ENCODE measurements at regions not wholly inside any gene's neighbourhood (a gene's known extent, or its start where the extent isn't known, plus 50 kb on each side); places are given as distances from the start of the nearest gene placed in this dataset.

GRCh38 chr5:52419357-52419756 is 368.4 kb upstream of the ITGA1 start:
- DNase-seq, result no peak

GRCh38 chr5:52427615-52428014 is 360.1 kb upstream of the ITGA1 start:
- DNase-seq, result no peak

GRCh38 chr5:52428977-52429489 is 358.7 kb upstream of the ITGA1 start:
- DNase-seq, result no peak

- no peak for DNase-seq
Observed at GRCh38 chr5:52441768-52442167, 345.9 kb upstream of the ITGA1 start.

DNA sequence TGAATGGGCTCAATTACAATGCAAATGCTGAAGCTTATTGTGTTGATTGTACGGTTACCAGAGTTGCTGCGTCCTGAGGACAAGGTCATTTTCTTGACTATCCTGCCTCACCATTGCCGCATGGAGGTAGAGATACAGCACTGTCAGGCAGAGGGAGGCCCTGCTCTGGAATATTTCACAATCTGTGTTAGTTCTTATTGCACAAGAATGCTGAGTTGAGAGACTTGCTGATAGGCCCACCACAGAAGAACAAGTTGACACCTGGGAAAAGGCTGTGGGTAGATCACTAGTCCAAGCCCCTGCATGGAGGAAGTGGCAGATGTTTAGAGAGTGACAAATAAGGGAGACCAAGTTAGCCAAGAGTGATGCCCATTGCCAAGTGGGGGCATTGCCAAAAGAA is 344.5 kb upstream of the ITGA1 start:
- no peak for DNase-seq

- no peak for DNase-seq
Observed at GRCh38 chr5:52448111-52448510, 339.6 kb upstream of the ITGA1 start.

- DNase-seq, result no peak
Observed at GRCh38 chr5:52449516-52449915, 338.2 kb upstream of the ITGA1 start.

- DNase-seq, result no peak
Observed at GRCh38 chr5:52452098-52452497, 335.6 kb upstream of the ITGA1 start.

DNA sequence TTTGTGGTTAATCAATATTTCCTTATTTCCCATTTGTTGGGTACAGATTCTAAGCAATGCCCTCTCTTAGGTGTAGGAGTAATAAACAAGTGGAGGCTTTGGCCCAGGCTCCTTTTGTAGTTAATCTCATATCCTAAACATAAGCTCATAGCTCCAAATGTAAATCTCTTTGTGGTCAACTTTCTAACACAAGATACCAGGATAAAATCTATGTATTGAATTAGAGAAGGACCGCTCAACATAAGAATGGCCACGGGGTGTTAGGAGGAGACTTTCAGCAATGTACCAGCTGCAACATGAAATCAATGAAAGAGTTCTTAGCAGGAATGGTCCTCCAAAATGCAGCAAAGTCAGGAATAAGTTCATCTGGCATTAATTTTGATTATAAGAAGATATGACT is 334.5 kb upstream of the ITGA1 start:
- DNase-seq, result no peak

GRCh38 chr5:52455920-52456319 is 331.8 kb upstream of the ITGA1 start:
- no peak for DNase-seq

GRCh38 chr5:52457810-52458209 is 329.9 kb upstream of the ITGA1 start:
- no peak for DNase-seq

DNA sequence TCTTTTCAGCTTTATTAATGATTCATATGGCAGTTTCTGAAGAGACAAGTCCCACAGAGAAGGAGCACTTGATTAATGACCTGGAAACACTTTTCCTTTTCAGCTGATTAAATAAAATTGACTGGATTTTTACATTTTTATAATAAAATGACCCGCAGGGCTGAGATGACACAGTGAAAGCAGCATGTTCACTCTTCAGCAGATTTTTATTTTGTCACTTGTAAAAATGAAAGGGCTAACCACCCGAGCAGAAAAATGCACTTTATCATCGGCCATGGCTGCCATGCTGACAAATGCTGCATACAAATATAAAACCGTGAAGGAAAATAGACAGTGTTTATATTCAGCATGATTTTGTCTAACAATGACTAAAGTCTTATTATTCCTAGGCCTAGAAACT is 321.6 kb upstream of the ITGA1 start:
- DNase-seq, result no peak

- DNase-seq, result no peak
Observed at GRCh38 chr5:52466749-52467520, 320.8 kb upstream of the ITGA1 start.

- DNase-seq, result no peak
Observed at GRCh38 chr5:52468976-52469375, 318.7 kb upstream of the ITGA1 start.

- DNase-seq, result no peak
Observed at GRCh38 chr5:52469420-52469819, 318.3 kb upstream of the ITGA1 start.

GRCh38 chr5:52469835-52470234 is 317.9 kb upstream of the ITGA1 start:
- no peak for DNase-seq

DNA sequence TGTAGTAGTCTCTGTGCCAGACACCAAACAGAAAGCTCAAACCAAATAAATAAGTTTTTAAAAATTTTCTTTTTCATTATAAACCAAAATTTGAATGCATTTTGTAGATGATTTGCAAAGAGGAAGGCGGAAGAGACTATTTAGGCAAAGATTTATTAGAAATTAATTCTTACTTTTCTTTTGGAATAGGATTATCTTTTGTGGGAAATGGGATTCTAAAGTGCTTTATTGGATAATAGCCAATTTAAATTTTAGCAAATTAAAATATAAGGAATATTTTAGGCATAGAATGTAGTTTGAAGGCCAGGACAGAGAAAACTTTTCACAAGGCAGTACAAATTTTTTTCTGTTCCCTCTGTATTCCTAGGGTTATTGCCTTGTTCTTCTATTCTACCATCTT is 311.4 kb upstream of the ITGA1 start:
- no peak for DNase-seq

GRCh38 chr5:52481201-52481600 is 306.5 kb upstream of the ITGA1 start:
- no peak for DNase-seq

GRCh38 chr5:52481851-52482250 is 305.9 kb upstream of the ITGA1 start:
- DNase-seq, result no peak

DNA sequence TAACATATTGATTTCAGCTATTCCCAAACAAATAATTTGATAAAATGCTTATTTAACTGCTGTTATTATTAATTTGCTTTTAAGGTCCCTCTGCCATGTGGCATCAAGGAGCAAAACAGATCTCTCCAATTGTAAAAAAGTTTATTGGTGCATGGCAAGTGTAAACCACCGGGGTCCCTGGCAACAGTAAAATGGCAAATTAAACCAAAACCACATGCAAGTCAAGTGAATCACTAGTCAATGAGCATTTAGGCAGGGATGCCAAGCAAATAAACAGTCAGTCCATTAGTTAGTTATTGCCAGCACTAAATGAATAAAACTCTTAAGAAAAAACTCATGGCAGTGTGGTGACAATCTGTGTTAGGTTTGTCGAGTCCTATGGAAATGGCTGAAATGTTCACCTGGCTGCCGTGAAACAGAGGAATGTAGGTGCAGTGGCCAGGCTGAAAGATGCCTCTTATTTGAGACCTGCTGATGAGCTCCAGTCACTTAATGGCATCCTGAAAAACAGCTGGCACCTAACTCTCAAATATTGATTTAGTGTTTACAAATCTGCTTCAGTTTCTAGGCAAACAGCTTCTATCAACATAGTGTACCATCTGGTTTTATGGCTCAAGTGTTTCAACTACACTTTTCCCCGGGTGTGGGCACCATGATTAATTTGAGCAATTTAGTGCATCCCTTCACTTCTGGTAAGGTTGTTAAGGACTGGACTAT is 296.5 kb upstream of the ITGA1 start:
- DNase-seq, result no peak

- no peak for DNase-seq
Observed at GRCh38 chr5:52491818-52492217, 295.9 kb upstream of the ITGA1 start.

GRCh38 chr5:52497133-52497693 is 290.5 kb upstream of the ITGA1 start:
- no peak for DNase-seq

DNA sequence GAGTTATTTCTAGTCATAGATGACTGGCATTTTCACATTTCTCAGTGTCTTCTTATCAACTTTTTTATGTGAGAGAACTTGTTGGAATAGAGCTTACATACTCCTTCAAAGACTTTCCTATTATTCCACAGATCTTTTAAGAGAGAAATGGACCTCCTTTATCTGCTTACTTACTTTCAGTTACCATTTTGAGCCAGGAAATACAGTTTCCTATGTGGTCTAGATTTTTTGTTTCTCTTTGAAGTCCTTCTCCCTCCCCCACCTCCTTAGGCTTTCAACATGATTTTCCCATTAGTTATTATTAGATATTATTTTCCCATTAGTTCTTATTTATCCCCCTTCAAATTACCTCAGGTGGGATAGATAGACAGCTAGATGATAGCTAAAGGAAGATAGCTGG is 289.1 kb upstream of the ITGA1 start:
- DNase-seq, result no peak

DNA sequence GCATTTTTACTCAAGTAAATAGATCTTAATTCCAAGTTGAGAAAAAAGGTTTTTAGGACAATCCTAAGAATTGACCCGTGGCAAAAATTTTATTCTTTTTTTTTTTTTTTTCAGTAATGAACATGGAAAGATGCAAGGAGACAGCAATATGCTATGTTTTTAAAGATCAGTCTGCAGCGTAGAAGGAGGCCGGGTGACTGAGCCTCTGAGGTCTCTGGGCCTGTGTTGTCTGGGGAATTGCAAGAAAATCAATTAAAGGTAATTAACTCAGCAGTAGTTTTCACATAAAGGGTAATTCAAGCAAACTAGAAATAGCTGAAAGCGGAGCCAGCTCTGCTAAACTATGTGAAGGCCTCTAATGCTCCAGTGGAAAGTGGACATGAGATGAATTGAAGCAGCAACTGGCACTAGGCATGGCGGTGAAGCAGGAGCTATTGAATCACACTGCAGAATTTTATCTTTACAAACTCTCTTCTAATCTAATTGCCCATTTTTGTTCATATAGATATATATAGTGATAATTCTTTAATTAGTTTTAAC is 285.2 kb upstream of the ITGA1 start:
- no peak for DNase-seq

Data from stimulated activated CD4-positive, alpha-beta T cell treated with anti-CD3 and anti-CD28 coated beads, Interleukin-4, amount 100 ng/mL, for 24 hours (primary cell).